HG03095 (cell line): ENCODE measurements at regions not wholly inside any gene's neighbourhood (a gene's known extent, or its start where the extent isn't known, plus 50 kb on each side); places are given as distances from the start of the nearest gene placed in this dataset.

ENCODE experiments used
- ATAC-seq: cut with Tn5 transposase; IDR thresholded peaks from one replicate; pipeline ENCODE4 v1.9.1; 2021; ENCODE audit warnings: moderate library complexity; ENCODE audit not compliant: unreplicated experiment

- no peak for ATAC-seq
Measured at GRCh38 chr15:95266451-95267061, 1035.2 kb downstream of the MCTP2 start.

- no peak for ATAC-seq
Measured at GRCh38 chr15:95267481-95267880, 1036.1 kb downstream of the MCTP2 start.

GRCh38 chr15:95269242-95270183 is 1038.2 kb downstream of the MCTP2 start:
- ATAC-seq = no peak

- no peak for ATAC-seq
Measured at GRCh38 chr15:95274101-95274500, 1042.7 kb downstream of the MCTP2 start.

GRCh38 chr15:95277266-95277665 is 1045.9 kb downstream of the MCTP2 start:
- ATAC-seq = no peak

GRCh38 chr15:95278532-95279245 is 1047.3 kb downstream of the MCTP2 start:
- ATAC-seq = no peak

GRCh38 chr15:95279277-95280019 is 1048.1 kb downstream of the MCTP2 start:
- no peak for ATAC-seq

GRCh38 chr15:95280711-95281110 is 1049.3 kb downstream of the MCTP2 start:
- ATAC-seq = no peak

GRCh38 chr15:95281470-95281869 is 1049.0 kb upstream of the NR2F2 start:
- ATAC-seq = no peak

- ATAC-seq = no peak
Measured at GRCh38 chr15:95284492-95284891, 1046.0 kb upstream of the NR2F2 start.

GRCh38 chr15:95284933-95285421 is 1045.5 kb upstream of the NR2F2 start:
- no peak for ATAC-seq

GRCh38 chr15:95286352-95286880 is 1044.1 kb upstream of the NR2F2 start:
- no peak for ATAC-seq

GRCh38 chr15:95287720-95288103 is 1042.8 kb upstream of the NR2F2 start:
- ATAC-seq = no peak

GRCh38 chr15:95288626-95289025 is 1041.9 kb upstream of the NR2F2 start:
- no peak for ATAC-seq

GRCh38 chr15:95290176-95290974 is 1040.1 kb upstream of the NR2F2 start:
- ATAC-seq = no peak

- ATAC-seq = no peak
Measured at GRCh38 chr15:95291898-95292472, 1038.5 kb upstream of the NR2F2 start.

GRCh38 chr15:95292785-95293450 is 1037.6 kb upstream of the NR2F2 start:
- ATAC-seq = no peak

- no peak for ATAC-seq
Measured at GRCh38 chr15:95293456-95294031, 1037.0 kb upstream of the NR2F2 start.
